22Rv1 (cell line): ENCODE measurements at regions not wholly inside any gene's neighbourhood (a gene's known extent, or its start where the extent isn't known, plus 50 kb on each side); places are given as distances from the start of the nearest gene placed in this dataset.

Experiments used
- CTCF ChIP-seq: fragments of 450-650 bp; IDR thresholded peaks from 2 replicates; pipeline ENCODE4 v1.5.1; 2017; ENCODE audit warnings: mild to moderate bottlenecking
- ZFX ChIP-seq: fragments of 450-650 bp; IDR thresholded peaks from 2 replicates; pipeline ENCODE4 v1.6.1; 2017; ENCODE audit warnings: antibody characterized with exemption, borderline replicate concordance

DNA sequence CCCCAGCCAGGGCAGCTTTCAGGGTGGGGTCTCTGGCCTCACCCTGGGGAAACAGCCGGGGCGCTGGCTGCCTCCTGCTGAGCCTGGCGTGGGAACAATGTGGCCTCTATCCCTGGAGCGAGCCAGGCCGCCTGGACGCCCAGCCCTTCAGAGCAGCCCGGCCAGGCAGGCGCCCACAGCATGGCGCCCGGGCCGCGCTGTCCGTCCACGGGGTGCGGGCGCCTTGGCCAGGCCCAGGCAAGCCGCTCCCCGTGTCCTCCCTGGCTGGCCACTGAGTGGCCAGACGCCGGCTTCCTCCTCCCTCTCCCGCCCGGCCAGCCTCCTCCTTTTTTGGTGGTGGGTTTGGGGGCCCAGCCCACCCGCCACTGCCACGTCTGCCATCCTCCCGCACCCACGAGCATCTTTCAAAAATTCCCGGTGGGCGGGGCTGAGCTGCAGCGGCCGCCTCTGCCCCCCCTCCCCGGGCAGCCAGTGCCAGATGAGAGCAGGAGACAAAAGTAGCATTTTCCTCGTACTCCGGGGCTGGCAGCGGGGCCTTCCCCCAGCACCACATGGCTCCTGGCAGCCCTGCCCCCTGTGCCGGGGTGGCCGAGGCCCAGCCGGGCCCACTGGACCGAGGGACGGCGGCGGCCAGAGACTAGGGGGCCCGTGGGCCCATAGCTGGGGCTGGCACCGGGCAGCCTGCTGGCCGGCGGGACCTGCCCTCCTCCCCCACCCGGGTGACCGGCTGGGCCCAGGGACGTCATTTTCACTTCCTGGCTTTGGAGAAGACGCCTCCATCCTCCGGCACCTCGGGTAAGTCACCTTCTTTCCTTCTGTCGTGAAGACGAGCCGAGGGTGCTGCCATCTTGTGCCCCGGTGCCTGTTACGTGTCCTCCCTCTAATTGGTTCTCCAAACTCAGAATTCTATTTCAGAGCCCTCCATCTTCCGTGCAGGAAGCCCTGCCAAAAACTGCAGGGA, 70.2 kb upstream of the PPARA start:
- no peak for TF ChIP-seq CTCF
- no peak for TF ChIP-seq ZFX
